NCI-H128 (cell line): ENCODE measurements at regions not wholly inside any gene's neighbourhood (a gene's known extent, or its start where the extent isn't known, plus 50 kb on each side); places are given as distances from the start of the nearest gene placed in this dataset.
"Not testable (repeated sequence)": the region's sequence is repeated elsewhere in the genome, so short reads cannot be mapped to it uniquely, and the experiment has no call there.

Source experiments
- DNase-seq: peaks from one replicate; lab custom pipeline; 2025; ENCODE audit not compliant: unreplicated experiment; lab: John Stamatoyannopoulos, UW

GRCh38 chr3:16072420-16073110 is 101.9 kb upstream of the GALNT15 start:
- no peak for DNase-seq

- no peak for DNase-seq
Observed at GRCh38 chr3:16073203-16073602, 101.3 kb upstream of the GALNT15 start.

- DNase-seq = not testable (repeated sequence)
Observed at GRCh38 chr3:16073990-16074671, 100.3 kb upstream of the GALNT15 start.

DNA sequence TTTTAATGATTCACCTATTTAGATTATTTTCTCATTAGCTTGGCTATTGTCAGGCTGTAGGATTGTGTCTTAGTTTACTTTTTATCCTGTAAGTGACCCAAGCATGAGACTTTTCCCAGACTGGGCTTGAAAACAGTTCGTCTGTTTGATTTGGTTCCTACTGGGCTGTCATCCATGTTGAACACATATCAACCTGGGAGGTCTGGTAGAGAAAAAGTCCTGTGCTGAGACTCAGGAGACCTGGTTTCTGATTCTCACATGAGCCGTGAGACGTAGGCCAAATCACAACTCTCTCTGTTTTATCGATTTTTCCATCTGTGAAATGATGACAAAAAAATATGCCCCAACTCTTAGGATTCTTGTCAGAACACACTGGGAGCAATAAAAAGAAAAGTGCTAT is 98.8 kb upstream of the GALNT15 start:
- DNase-seq = no peak

- no peak for DNase-seq
Observed at GRCh38 chr3:16076564-16076963, 97.9 kb upstream of the GALNT15 start.

DNA sequence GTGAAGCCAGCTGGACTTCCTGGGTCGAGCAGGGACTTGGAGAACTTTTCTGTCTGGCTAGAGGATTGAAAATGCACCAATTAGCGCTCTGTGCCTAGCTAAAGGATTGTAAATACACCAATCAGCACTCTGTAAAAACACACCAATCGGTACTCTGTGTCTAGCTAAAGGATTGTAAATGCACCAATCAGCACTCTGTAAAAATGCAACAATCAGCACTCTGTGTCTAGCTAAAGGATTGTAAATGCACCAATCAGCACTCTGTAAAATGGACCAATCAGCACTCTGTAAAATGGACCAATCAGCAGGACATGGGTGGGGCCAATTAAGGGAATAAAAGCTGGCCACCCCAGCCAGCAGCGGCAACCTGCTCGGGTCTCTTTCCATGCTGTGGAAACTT is 97.3 kb upstream of the GALNT15 start:
- DNase-seq = not testable (repeated sequence)

DNA sequence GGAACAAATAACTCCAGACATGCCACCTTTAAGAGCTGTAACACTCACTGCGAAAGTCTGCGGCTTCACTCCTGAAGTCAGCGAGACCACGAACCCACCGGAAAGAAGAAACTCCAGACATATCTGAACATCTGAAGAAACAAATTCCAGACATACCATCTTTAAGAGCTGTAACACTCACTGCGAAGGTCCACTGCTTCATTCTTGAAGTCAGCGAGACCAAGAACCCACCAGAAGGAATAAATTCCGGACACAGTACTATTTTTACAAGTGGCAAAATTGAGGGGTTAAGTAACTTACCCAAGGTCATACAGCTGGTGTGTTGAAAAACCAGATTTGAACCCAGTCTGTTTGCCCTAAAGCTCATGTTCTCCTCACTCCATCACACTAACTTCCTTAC is 96.8 kb upstream of the GALNT15 start:
- DNase-seq = not testable (repeated sequence)

GRCh38 chr3:16079519-16079918 is 95.0 kb upstream of the GALNT15 start:
- no peak for DNase-seq

DNA sequence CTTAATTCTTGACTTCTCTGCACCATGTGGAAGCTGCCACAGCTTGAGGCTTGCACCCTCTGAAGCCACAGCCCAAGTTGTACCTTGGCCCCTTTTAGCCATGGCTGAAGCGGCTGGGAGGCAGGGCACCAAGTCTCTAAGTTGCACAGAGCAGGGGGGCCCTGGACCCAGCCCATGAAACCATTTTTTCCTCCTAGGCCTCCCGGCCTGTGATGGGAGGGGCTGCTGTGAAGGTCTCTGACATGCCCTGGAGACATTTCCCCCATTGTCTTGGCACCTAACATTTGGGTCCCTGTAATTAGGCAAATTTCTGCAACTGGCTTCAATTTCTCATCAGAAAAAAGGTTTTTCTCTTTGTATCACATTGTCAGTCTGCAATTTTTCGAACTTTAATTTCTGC is 92.8 kb upstream of the GALNT15 start:
- DNase-seq = no peak

- DNase-seq = no peak
Observed at GRCh38 chr3:16084887-16085286, 89.6 kb upstream of the GALNT15 start.

GRCh38 chr3:16085410-16085809 is 89.1 kb upstream of the GALNT15 start:
- DNase-seq = no peak

- DNase-seq = no peak
Observed at GRCh38 chr3:16085884-16086608, 88.4 kb upstream of the GALNT15 start.

DNA sequence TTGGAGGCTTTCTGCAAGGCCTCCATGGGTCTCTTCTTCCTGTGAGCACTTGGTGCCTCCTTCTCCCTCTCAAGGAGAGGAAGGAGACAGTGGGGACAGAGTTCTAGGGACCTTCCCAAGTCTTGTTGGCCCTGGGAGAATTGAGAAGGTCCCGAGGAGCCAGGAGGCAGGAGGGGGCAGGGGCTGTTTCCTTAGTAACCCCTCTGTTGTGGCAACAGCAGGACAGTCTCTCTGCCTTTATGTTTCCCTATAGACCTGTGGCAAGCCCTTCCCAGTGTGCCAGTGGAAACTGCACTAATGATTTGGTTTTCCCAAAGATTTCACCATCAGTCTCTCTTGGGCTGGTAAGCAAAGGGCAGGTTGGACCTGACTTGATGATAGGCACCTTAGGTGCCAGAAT is 87.8 kb upstream of the GALNT15 start:
- no peak for DNase-seq

- DNase-seq = no peak
Observed at GRCh38 chr3:16088496-16088895, 86.0 kb upstream of the GALNT15 start.

DNA sequence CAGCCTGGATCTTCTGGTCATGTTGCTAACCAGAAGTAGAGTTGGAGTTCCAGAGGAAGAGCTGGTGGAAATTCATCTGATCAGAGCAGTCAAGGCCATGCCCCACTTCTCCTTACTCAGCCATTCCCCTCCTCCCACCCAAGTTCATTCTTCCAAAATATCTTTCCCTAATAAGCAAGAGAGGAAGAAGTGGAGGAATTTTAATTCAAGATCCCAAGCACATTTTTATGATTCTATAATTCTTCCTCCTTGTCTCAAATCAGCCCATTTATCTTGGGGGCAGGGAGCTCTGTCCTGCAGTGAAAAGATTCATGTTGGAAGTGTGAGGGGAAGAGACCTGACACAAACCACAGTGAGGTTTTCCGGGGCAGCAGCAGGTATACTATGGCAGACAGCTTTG is 85.0 kb upstream of the GALNT15 start:
- no peak for DNase-seq

DNA sequence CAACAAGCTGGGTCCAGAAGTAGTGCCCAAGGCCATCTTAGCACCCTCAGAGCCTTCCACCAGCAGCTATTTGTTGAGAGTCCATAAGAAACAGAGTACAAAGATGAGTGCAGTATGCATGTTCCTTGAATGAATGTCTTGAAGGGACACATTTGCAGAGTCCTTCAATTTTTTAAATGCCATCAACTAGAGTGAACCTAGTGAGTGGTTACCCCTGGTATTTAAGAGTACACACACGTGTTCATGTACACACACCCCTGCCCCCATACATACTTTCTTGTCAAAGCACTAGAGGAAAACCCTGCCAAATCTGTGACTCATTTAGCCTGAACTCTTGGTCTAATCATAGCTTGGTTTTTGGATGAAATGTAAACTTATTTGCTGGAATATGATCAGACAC is 84.5 kb upstream of the GALNT15 start:
- no peak for DNase-seq

DNA sequence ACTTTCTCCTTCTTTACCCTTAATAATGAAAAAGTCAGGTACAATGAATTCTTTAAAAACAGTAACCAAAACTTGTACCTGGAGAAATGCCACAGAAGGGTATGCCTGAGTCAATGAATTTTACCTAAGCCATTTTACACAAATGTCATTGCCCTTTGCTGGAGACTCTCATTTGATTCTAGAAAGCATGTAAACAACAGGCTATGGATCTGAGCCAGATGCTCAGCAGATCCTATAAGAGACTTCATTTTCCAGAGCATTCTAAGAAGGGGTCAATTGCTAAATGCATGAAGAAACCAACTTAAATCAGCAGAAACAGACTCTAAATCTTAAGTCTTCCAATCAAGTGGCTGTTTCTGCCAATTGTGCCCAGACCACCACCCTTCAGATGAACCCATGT is 83.8 kb upstream of the GALNT15 start:
- no peak for DNase-seq

GRCh38 chr3:16092923-16093322 is 81.6 kb upstream of the GALNT15 start:
- DNase-seq = no peak

DNA sequence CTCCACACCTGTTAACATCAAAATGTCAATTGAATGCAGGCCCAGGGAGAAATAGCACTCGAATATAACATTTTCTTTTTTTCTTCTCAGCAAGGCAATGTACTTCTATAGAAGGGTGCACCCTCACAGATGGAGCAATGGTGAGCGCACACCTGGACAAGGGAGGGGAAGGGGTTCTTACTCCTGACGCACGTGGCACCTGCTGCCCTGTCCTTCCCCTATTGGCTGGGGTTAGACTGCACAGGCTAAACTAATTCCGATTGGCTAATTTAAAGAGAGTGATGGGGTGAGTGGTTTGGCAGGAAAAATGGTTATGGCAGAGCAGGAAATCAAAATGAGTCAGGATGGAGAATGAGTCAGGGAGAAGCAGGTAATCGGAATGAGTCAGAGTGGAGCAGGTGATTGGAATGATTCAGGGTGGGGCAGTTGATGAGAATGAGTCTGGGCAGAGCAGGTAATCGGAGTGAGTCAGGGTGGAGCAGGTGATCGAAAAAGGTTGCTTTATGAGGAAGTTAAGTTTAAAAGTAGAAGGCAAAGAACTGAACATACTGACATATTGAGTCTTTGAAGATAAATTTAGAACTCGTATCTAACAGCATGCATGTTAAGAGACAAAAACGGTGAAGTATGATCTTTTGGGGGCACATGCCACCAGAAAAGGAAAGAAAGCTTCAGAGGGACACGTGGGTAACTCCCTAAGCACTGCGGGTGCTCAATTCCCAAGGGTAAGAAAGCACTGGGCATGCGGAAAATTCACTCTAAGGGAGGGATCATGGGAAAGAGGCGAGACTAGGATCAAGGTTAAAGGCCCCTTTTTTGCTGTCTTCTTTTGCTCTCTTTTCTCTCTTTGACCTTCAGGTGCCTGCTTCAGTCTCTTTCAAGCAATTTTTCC is 72.9 kb upstream of the GALNT15 start:
- no peak for DNase-seq

DNA sequence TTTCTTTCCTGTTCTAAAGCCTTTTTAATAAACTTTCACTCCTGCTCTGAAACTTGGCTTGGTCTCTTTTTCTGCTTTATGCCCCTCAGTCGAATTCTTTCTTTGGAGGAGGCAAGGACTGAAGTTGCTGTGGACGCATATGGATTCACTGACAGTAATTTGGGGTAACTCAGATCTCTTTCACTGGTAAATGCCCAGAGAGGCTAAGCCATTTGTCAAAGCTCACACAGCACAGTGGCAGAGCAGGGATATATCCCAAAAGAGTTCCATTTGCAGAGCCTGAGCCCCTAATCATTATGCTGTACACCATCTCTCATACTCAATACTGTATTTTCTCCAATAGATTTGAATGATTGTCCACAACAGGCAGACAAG is 72.3 kb upstream of the GALNT15 start:
- DNase-seq = no peak

- DNase-seq = no peak
Observed at GRCh38 chr3:16102905-16103364, 71.5 kb upstream of the GALNT15 start.
